Bronchial epithelial cell (primary cell): ENCODE measurements at regions not wholly inside any gene's neighbourhood (a gene's known extent, or its start where the extent isn't known, plus 50 kb on each side); places are given as distances from the start of the nearest gene placed in this dataset.

ENCODE experiments used
- DNase-seq: peaks from one replicate; pipeline ENCODE4 v3.0.0-alpha.2; 2010; ENCODE audit warnings: low read depth
- FAIRE-seq: peaks from 2 replicates; lab custom pipeline; 2011; peaks lifted over from hg19 to GRCh38; lab: Jason Lieb, UNC
- H3K27me3 ChIP-seq: 2 replicates; pipeline ENCODE4 v1.5.1; 2011; ENCODE audit warnings: low read length; ENCODE audit not compliant: control insufficient read depth, insufficient read depth
- H3K36me3 ChIP-seq: 2 replicates; pipeline ENCODE4 v1.5.1; 2011; ENCODE audit warnings: low read length; ENCODE audit not compliant: control insufficient read depth, insufficient read depth
- H3K4me3 ChIP-seq: 2 replicates; pipeline ENCODE4 v1.5.1; 2011; ENCODE audit warnings: mild to moderate bottlenecking, low read depth, low read length, control low read depth
- TF ChIP-seq, protein P1 (sequence below): IDR thresholded peaks from 2 replicates; pipeline ENCODE4 v1.5.1; 2011; ENCODE audit warnings: mild to moderate bottlenecking, moderate library complexity, low read length, control low read depth, inconsistent platforms; ENCODE audit not compliant: insufficient read depth, severe bottlenecking

DNA sequence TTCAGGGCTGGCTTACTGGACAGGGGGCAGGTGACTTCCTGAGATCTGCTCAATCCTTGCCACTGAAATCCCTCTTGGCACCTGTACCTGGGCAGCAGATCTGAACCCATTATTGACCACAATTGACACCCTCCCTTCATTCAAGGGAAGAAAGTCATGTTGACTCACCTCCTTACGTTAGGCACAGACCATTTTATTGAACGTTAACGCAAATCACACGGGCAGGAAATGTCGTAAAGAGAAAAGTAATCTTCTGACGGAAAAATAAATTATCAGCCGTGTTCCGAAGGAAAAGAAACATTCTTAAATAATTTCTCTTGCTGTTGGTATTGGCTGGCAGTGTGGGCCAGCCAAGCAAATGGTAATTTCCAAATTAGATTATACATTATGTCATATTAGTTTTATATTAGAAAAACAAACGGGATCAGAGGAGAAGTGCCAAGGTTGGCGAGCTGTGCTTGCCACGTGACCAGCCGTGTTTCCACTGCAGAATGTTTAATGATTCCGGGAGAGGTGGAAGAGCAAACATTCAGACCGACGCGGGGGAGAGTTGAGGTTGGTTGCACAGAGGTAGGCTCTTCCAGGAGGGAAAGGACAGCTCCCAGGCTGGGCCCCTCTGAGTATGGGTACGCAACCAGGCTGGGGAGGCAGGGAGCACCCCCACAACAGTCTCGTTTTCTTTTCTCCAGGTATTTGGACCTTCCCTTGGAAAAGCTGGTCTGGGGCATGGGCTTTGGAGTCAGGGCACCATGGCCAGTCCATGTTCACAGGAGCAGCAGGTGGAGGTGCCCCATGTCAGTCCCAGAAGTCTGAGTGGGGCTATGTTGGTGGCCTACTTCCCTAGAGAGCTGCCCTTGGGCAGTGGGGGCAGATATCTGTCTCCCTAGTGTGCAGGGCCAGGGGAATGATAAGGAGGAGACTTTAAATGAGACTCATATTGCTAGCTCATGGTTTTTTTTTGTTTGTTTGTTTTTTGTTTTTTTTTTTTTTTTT is 121.1 kb downstream of the FOXD2 start:
- H3K4me3 ChIP-seq: peak overlapping the region; percentile 6

DNA sequence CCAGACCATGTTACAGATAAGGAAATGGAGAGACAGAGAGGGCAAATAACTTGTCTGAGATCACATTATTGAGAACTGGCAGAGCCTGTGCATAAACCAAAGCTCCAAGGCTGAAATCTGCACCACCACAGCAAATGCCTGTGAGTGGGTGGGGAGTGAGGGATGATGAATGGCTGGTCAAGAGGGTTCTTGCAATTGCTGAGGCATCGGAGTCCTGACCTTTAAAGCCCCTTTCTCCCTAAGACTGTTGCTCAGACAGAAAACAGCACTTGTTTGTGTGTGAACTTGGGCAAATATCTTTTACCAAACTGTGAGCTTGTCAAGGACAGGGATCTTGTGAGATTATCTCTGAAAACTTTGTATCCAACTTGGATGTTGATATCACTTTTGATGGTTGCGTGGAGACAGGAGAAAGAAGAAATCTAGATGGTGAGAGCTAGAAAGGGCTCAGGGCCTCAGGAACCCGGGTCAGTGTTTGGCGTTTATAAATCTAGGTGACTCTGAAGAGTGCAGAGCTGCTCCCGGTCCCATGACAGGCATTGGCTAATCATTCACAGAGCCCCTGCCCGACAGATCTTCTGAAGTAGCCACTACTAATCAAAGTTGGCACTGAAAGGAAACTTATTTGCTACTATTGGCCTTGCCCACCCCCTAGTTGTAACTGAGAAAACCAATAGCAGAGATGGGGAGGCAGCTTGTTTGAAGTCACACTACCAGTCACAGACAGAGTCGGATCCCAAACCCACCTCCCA is 122.3 kb downstream of the FOXD2 start:
- no peak for FAIRE-seq
- DNase-seq: no peak
- H3K27me3 ChIP-seq: no peaks in the 10 kb centered on the region
- TF ChIP-seq, protein P1, sequence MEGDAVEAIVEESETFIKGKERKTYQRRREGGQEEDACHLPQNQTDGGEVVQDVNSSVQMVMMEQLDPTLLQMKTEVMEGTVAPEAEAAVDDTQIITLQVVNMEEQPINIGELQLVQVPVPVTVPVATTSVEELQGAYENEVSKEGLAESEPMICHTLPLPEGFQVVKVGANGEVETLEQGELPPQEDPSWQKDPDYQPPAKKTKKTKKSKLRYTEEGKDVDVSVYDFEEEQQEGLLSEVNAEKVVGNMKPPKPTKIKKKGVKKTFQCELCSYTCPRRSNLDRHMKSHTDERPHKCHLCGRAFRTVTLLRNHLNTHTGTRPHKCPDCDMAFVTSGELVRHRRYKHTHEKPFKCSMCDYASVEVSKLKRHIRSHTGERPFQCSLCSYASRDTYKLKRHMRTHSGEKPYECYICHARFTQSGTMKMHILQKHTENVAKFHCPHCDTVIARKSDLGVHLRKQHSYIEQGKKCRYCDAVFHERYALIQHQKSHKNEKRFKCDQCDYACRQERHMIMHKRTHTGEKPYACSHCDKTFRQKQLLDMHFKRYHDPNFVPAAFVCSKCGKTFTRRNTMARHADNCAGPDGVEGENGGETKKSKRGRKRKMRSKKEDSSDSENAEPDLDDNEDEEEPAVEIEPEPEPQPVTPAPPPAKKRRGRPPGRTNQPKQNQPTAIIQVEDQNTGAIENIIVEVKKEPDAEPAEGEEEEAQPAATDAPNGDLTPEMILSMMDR: no peak
- H3K36me3 ChIP-seq: no peaks in the 10 kb centered on the region
- H3K4me3 ChIP-seq: no peak overlapping the region

More for the DNA sequence above, 121.1 kb downstream of the FOXD2 start:
- no peaks in the 10 kb centered on the region for H3K36me3 ChIP-seq
- peak; percentile 73 for DNase-seq
- TF ChIP-seq, protein P1: no peak
- FAIRE-seq: peak; percentile 43
- no peaks in the 10 kb centered on the region for H3K27me3 ChIP-seq

- Histone ChIP-seq H3K36me3 (no peaks in the 10 kb centered on the region), H3K4me3 (no peak overlapping the region), H3K27me3 (no peaks in the 10 kb centered on the region)
- DNase-seq (peak; percentile 94), FAIRE-seq (peak; percentile 90)
- TF ChIP-seq, protein P1: no peak
Observed at GRCh38 chr1:47561523-47562007, 123.7 kb downstream of the FOXD2 start.

GRCh38 chr1:47562147-47562546 is 124.3 kb downstream of the FOXD2 start:
- no peak for FAIRE-seq
- H3K4me3 ChIP-seq: no peak overlapping the region

GRCh38 chr1:47562799-47563198 is 125.0 kb downstream of the FOXD2 start:
- Histone ChIP-seq H3K36me3 (no peaks in the 10 kb centered on the region), H3K4me3 (no peak overlapping the region), H3K27me3 (no peaks in the 10 kb centered on the region)
- peak; percentile 86 for FAIRE-seq
- TF ChIP-seq, protein P1: no peak
- no peak for DNase-seq

More at GRCh38 chr1:47562147-47562546, 124.3 kb downstream of the FOXD2 start:
- TF ChIP-seq, protein P1: no peak
- H3K27me3 ChIP-seq: no peaks in the 10 kb centered on the region
- no peak for DNase-seq
- no peaks in the 10 kb centered on the region for H3K36me3 ChIP-seq
